Naive thymus-derived CD4-positive, alpha-beta T cell (primary cell): ENCODE measurements at regions not wholly inside any gene's neighbourhood (a gene's known extent, or its start where the extent isn't known, plus 50 kb on each side); places are given as distances from the start of the nearest gene placed in this dataset.

Experiments used
- ATAC-seq: fragments of 150-1000 bp; cut with Tn5 transposase; 2 replicates; pipeline ENCODE4 v1.10.0; 2021; ENCODE audit warnings: mild to moderate bottlenecking, moderate library complexity
- CTCF ChIA-PET: fragments of 350-600 bp; sonication (Branson Sonifier 250); formaldehyde crosslinking; loops from one replicate; lab custom pipeline; 2021; ENCODE audit warnings: antibody characterized with exemption; lab: Charles Lee
- POLR2A ChIA-PET: fragments of 350-600 bp; sonication (Branson Sonifier 250); formaldehyde crosslinking; loops from one replicate; lab custom pipeline; 2021; ENCODE audit warnings: antibody characterized with exemption, inconsistent platforms; lab: Charles Lee
- DNase-seq, 9 donors: peaks; one replicate each; pipeline versions ENCODE4 v3.0.0 to v3.0.0-alpha.2; 2020 to 2022; ENCODE audit warnings: mixed read lengths in 1 of 9
- H3K27ac ChIP-seq: one replicate; pipeline ENCODE4 v1.7.0; 2013; ENCODE audit warnings: mild to moderate bottlenecking, low read depth, low read length, moderate library complexity
- H3K27me3 ChIP-seq, 2 donors: one replicate each; pipeline ENCODE4 v1.7.0; 2013; ENCODE audit warnings: low read length in 2 of 2, mild to moderate bottlenecking in 2 of 2, moderate library complexity in 2 of 2; ENCODE audit not compliant: control insufficient read depth in 2 of 2, insufficient read depth in 2 of 2
- H3K36me3 ChIP-seq, 3 experiments: 1 replicate in 2 of 3; 2 replicates in 1 of 3; pipeline ENCODE4 v1.7.0; 2013; ENCODE audit warnings: low read length in 3 of 3, mild to moderate bottlenecking in 3 of 3, moderate library complexity in 1 of 3; ENCODE audit not compliant: insufficient read depth in 3 of 3, control insufficient read depth in 2 of 3
- H3K4me1 ChIP-seq, 2 donors: one replicate each; pipeline ENCODE4 v1.7.0; 2013; ENCODE audit warnings: low read length in 2 of 2, mild to moderate bottlenecking in 2 of 2, moderate library complexity in 1 of 2; ENCODE audit not compliant: control insufficient read depth in 2 of 2, insufficient read depth in 2 of 2
- H3K4me3 ChIP-seq: 2 replicates; pipeline ENCODE4 v1.7.0; 2013; ENCODE audit warnings: mild to moderate bottlenecking, low read length
- H3K9me3 ChIP-seq, 3 experiments: 1 replicate in 2 of 3; 2 replicates in 1 of 3; pipeline ENCODE4 v1.7.0; 2013; ENCODE audit warnings: low read length in 3 of 3; ENCODE audit not compliant: control insufficient read depth in 2 of 3
- H3K27ac Mint-ChIP-seq, 9 donors: one replicate each; pipeline ENCODE4 v1.8.0; 2020 to 2022; ENCODE audit warnings: mixed read lengths in 9 of 9, mild to moderate bottlenecking in 8 of 9, moderate library complexity in 5 of 9, inconsistent platforms in 2 of 9
- H3K27me3 Mint-ChIP-seq, 5 donors: one replicate each; pipeline ENCODE4 v1.8.0; 2021 to 2022; ENCODE audit warnings: mixed read lengths in 5 of 5, mild to moderate bottlenecking in 1 of 5
- H3K36me3 Mint-ChIP-seq, 5 donors: one replicate each; pipeline ENCODE4 v1.8.0; 2020 to 2022; ENCODE audit warnings: mixed read lengths in 5 of 5, mild to moderate bottlenecking in 3 of 5, inconsistent platforms in 1 of 5
- H3K4me1 Mint-ChIP-seq, 7 donors: one replicate each; pipeline ENCODE4 v1.8.0; 2020 to 2022; ENCODE audit warnings: mixed read lengths in 7 of 7, mild to moderate bottlenecking in 3 of 7, inconsistent platforms in 1 of 7
- H3K4me3 Mint-ChIP-seq, 10 donors: one replicate each; pipeline ENCODE4 v1.8.0; 2020 to 2022; ENCODE audit warnings: mild to moderate bottlenecking in 10 of 10, mixed read lengths in 10 of 10, moderate library complexity in 6 of 10, inconsistent platforms in 2 of 10
- H3K9me3 Mint-ChIP-seq, 11 donors: one replicate each; pipeline ENCODE4 v1.8.0; 2020 to 2022; ENCODE audit warnings: mixed read lengths in 11 of 11, mild to moderate bottlenecking in 4 of 11, inconsistent platforms in 1 of 11, moderate library complexity in 1 of 11
- intact Hi-C, 2 donors: fragments of 100-400 bp; cut with micrococcal nuclease; formaldehyde crosslinking; loops; one replicate each; pipeline ENCODE4 v1.15.1; 2023

DNA sequence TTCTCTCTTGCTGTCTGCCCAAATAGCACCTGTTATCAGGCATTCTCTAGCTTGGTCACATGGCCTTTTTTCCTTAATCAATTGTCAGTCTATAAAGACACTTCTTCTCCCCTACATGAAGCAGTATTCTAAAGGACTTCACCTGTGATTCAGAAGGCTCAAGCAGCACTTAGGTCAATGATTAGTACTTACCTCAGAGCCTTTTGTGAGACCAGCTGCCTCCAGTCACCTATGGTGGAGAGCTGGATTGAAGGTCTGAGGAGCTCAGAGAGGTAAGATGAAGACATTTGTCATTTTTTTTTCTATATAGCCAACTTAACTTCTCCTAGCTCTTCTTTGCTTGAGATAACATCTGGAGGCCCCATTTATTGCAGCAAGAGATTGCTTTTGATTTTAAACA, 278.3 kb upstream of the PCSK5 start:
- peaks cover 0 to 10% (median 0%) of the 10 kb centered on the region in 11 donors for H3K9me3 Mint-ChIP-seq
- H3K36me3 ChIP-seq, result no peaks in the 10 kb centered on the region
- H3K27ac Mint-ChIP-seq, result no peak overlapping the region
- no peaks in the 10 kb centered on the region for H3K9me3 ChIP-seq
- peaks cover 0 to 13% (median 0%) of the 10 kb centered on the region in 5 donors for H3K36me3 Mint-ChIP-seq
- H3K27me3 ChIP-seq, result no peaks in the 10 kb centered on the region
- no peak overlapping the region for H3K27ac ChIP-seq
- POLR2A ChIA-PET, result no interaction called here
- H3K4me1 Mint-ChIP-seq, result no peaks in the 10 kb centered on the region
- ATAC-seq, result no peak
- H3K4me1 ChIP-seq, result no peaks in the 10 kb centered on the region
- no peak overlapping the region for H3K4me3 Mint-ChIP-seq
- H3K4me3 ChIP-seq, result no peak overlapping the region
- DNase-seq, result no peak
- intact Hi-C loops, result no loop called here
- peaks cover 2 to 45% (median 42%) of the 10 kb centered on the region in 5 donors for H3K27me3 Mint-ChIP-seq
- CTCF ChIA-PET, result no interaction called here

DNA sequence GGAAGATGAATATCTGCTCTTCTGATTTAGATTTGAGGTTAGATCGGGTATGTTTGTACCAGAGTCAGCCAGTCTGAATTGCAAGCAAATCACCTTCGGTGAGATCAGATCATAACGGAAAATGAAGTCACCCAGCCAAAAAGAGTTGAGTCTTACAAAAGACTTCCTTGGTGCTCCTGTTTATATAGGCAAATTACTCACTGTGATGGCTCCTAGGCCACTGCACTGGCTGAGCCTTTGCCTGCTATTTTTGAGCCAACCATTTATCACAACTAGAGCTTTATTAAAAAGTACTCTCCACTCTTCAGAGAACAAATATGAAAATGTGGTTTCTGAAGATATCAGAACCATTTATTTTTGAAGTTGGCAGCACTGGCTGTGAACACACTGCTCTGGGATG, 277.7 kb upstream of the PCSK5 start:
- H3K27ac ChIP-seq, result no peak overlapping the region
- POLR2A ChIA-PET, result no interaction called here
- intact Hi-C loops, result no loop called here
- H3K4me3 ChIP-seq, result no peak overlapping the region
- Mint-ChIP-seq H3K27ac (no peak overlapping the region), H3K4me1 (no peaks in the 10 kb centered on the region), H3K27me3 (peaks cover 2 to 45% (median 41%) of the 10 kb centered on the region in 5 donors), H3K9me3 (peaks cover 0 to 10% (median 0%) of the 10 kb centered on the region in 11 donors), H3K36me3 (peaks cover 0 to 13% (median 0%) of the 10 kb centered on the region in 5 donors), H3K4me3 (no peak overlapping the region)
- DNase-seq (no peak), ATAC-seq (no peak)
- no peaks in the 10 kb centered on the region for H3K9me3 ChIP-seq
- H3K36me3 ChIP-seq, result no peaks in the 10 kb centered on the region
- no peaks in the 10 kb centered on the region for H3K27me3 ChIP-seq
- H3K4me1 ChIP-seq, result no peaks in the 10 kb centered on the region
- CTCF ChIA-PET, result no interaction called here

- no peak overlapping the region for H3K27ac ChIP-seq
- intact Hi-C loops, result no loop called here
- no peaks in the 10 kb centered on the region for H3K36me3 ChIP-seq
- POLR2A ChIA-PET, result no interaction called here
- H3K4me1 Mint-ChIP-seq, result no peaks in the 10 kb centered on the region
- H3K27me3 Mint-ChIP-seq, result peaks cover 2 to 47% (median 32%) of the 10 kb centered on the region in 5 donors
- peaks cover 0 to 10% (median 0%) of the 10 kb centered on the region in 11 donors for H3K9me3 Mint-ChIP-seq
- no peaks in the 10 kb centered on the region for H3K9me3 ChIP-seq
- H3K4me3 ChIP-seq, result no peak overlapping the region
- no peaks in the 10 kb centered on the region for H3K4me1 ChIP-seq
- DNase-seq (no peak), ATAC-seq (no peak)
- H3K27me3 ChIP-seq, result no peaks in the 10 kb centered on the region
- CTCF ChIA-PET, result no interaction called here
- no peak overlapping the region for H3K4me3 Mint-ChIP-seq
- peaks cover 0 to 13% (median 0%) of the 10 kb centered on the region in 5 donors for H3K36me3 Mint-ChIP-seq
- H3K27ac Mint-ChIP-seq, result no peak overlapping the region
Observed at GRCh38 chr9:75615284-75615683, 275.2 kb upstream of the PCSK5 start.

DNA sequence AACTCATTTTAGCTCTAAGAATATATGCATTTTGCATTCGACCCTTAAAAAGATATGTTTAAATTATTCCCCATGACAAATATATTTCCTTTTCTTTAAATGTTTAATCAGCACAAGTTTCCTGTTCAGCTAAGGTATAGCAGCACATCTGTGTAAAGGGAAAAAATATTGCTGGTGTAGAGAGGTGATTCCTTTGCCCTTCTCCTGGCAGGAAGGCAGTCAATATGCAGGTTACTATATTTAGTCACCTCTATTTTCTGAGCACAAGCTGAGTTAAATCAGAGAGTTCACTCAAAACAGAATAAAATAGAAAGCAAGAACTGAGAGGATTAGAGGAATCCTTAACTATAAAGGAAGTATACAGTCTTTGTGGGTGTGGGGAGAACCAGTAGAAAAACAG, 274.4 kb upstream of the PCSK5 start:
- no peaks in the 10 kb centered on the region for H3K4me1 Mint-ChIP-seq
- ATAC-seq (no peak), DNase-seq (no peak)
- Histone ChIP-seq H3K4me3 (no peak overlapping the region), H3K9me3 (no peaks in the 10 kb centered on the region), H3K27me3 (no peaks in the 10 kb centered on the region), H3K36me3 (no peaks in the 10 kb centered on the region), H3K27ac (no peak overlapping the region), H3K4me1 (no peaks in the 10 kb centered on the region)
- no peak overlapping the region for H3K27ac Mint-ChIP-seq
- intact Hi-C loops, result no loop called here
- ChIA-PET CTCF (no interaction called here), POLR2A (no interaction called here)
- H3K4me3 Mint-ChIP-seq, result no peak overlapping the region
- peaks cover 0 to 3% (median 0%) of the 10 kb centered on the region in 11 donors for H3K9me3 Mint-ChIP-seq
- peaks cover 2 to 43% (median 32%) of the 10 kb centered on the region in 5 donors for H3K27me3 Mint-ChIP-seq
- peaks cover 0 to 7% (median 0%) of the 10 kb centered on the region in 5 donors for H3K36me3 Mint-ChIP-seq

DNA sequence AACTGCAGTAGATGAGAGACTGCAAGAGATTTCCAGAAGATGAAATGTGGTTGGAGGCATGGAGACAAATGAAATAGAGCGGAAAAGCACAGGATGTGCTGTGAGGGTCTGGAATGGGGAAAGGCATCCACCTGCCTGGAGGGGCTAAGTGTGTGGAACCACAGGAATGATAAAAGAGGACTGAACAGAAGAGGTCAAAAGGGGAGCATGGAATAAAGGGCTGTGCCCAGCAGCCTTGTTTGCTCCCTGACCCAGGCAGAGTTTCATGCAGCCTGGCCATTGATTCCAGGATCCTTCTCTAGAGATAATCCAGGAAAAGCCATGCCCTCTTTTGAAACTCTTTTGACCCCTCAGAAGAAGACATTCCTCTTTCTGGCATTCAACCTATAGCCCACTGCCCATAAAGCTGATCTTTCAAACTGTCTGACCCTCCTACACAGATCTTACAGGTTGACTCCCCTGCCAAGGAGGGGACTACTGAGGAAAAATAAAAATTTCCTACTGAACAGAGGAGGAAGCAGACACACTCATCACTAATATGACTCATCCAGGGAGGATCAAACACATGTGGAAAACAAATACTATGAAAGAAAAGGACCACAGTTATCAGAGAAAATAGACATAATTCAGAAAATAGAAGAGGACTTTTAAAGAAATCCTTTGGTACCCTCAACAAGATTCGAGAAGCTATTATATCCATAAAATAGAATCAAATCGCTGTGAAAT, 273.5 kb upstream of the PCSK5 start:
- ChIA-PET POLR2A (no interaction called here), CTCF (no interaction called here)
- Mint-ChIP-seq H3K27me3 (peaks cover 2 to 45% (median 30%) of the 10 kb centered on the region in 5 donors), H3K4me3 (no peak overlapping the region), H3K36me3 (peaks cover 0 to 6% (median 0%) of the 10 kb centered on the region in 5 donors), H3K9me3 (peaks cover 0 to 6% (median under 1%) of the 10 kb centered on the region in 11 donors), H3K27ac (no peak overlapping the region), H3K4me1 (no peaks in the 10 kb centered on the region)
- ATAC-seq, result no peak
- no peaks in the 10 kb centered on the region for H3K9me3 ChIP-seq
- H3K4me3 ChIP-seq, result no peak overlapping the region
- no peaks in the 10 kb centered on the region for H3K27me3 ChIP-seq
- H3K36me3 ChIP-seq, result no peaks in the 10 kb centered on the region
- H3K4me1 ChIP-seq, result no peaks in the 10 kb centered on the region
- no peak overlapping the region for H3K27ac ChIP-seq
- no peak for DNase-seq
- intact Hi-C loops, result no loop called here

- Mint-ChIP-seq H3K9me3 (peaks cover 0 to 10% (median 2%) of the 10 kb centered on the region in 11 donors), H3K27me3 (peaks cover 0 to 50% (median 34%) of the 10 kb centered on the region in 5 donors), H3K36me3 (no peaks in the 10 kb centered on the region), H3K4me3 (no peak overlapping the region), H3K27ac (no peak overlapping the region), H3K4me1 (no peaks in the 10 kb centered on the region)
- Histone ChIP-seq H3K27me3 (no peaks in the 10 kb centered on the region), H3K36me3 (no peaks in the 10 kb centered on the region), H3K4me1 (no peaks in the 10 kb centered on the region), H3K9me3 (no peaks in the 10 kb centered on the region), H3K27ac (no peak overlapping the region), H3K4me3 (no peak overlapping the region)
- intact Hi-C loops, result no loop called here
- ChIA-PET POLR2A (no interaction called here), CTCF (no interaction called here)
- no peak for DNase-seq
- ATAC-seq, result no peak
Observed at GRCh38 chr9:75623462-75623861, 267.0 kb upstream of the PCSK5 start.

DNA sequence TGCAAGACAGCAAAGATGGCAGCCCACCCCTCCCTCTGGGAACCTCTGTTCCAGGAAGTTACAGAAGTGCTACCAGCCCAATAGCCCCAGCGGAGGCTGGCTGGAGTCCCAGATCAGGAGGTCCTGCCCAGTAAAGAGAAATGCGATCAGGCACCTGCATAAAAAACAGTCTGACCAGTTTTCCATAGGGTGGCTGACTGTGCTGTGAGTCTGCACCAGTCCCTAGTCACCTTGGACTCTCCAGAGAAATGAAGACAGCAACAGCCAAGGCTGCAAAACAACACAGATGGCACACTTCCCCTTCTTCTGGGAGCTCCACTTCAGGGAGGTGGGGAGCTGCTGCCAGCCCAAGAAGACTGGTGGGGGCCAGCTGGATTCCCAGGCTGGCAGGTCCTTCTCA, 265.5 kb upstream of the PCSK5 start:
- no peak overlapping the region for H3K4me3 ChIP-seq
- no peaks in the 10 kb centered on the region for H3K4me1 ChIP-seq
- Mint-ChIP-seq H3K4me1 (no peaks in the 10 kb centered on the region), H3K27ac (no peak overlapping the region), H3K4me3 (no peak overlapping the region), H3K36me3 (no peaks in the 10 kb centered on the region), H3K9me3 (peaks cover 0 to 10% (median 0%) of the 10 kb centered on the region in 11 donors), H3K27me3 (peaks cover 0 to 64% (median 34%) of the 10 kb centered on the region in 5 donors)
- intact Hi-C loops, result no loop called here
- H3K36me3 ChIP-seq, result no peaks in the 10 kb centered on the region
- no peak overlapping the region for H3K27ac ChIP-seq
- no peaks in the 10 kb centered on the region for H3K27me3 ChIP-seq
- ChIA-PET POLR2A (no interaction called here), CTCF (no interaction called here)
- ATAC-seq, result no peak
- H3K9me3 ChIP-seq, result no peaks in the 10 kb centered on the region
- DNase-seq, result no peak
